GM19043 (cell line): ENCODE measurements at regions not wholly inside any gene's neighbourhood (a gene's known extent, or its start where the extent isn't known, plus 50 kb on each side); places are given as distances from the start of the nearest gene placed in this dataset.

Experiments
- ATAC-seq: cut with Tn5 transposase; IDR thresholded peaks from one replicate; pipeline ENCODE4 v1.9.1; 2021; ENCODE audit warnings: low read depth; ENCODE audit not compliant: unreplicated experiment

GRCh38 chr13:60798503-60798902 lies 401.5 kb downstream of the TDRD3 start:
- ATAC-seq, result no peak

- no peak for ATAC-seq
Measured at GRCh38 chr13:60797112-60797511, 400.1 kb downstream of the TDRD3 start.

DNA sequence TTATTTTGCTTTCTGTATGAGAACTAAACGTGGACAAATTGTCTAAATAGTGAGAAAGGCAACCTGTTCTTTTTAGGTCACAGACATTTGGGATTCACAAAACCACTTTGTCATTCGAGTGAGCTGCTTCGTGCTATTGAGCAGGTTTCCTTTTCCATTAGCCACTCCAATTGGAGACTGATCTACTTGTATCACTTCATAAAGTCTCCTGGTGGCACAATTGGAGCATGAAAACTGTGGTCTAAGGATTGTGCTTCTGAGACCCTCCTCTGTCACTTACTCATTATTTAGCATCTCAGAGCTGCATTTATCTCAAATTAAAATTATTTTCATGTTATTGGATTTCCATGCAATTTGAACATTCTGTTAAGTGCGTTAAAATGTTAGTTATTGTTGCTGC lies 397.7 kb downstream of the TDRD3 start:
- ATAC-seq, result no peak

GRCh38 chr13:60790620-60791019 lies 393.6 kb downstream of the TDRD3 start:
- no peak for ATAC-seq

GRCh38 chr13:60788156-60788829 lies 391.3 kb downstream of the TDRD3 start:
- ATAC-seq, result no peak

DNA sequence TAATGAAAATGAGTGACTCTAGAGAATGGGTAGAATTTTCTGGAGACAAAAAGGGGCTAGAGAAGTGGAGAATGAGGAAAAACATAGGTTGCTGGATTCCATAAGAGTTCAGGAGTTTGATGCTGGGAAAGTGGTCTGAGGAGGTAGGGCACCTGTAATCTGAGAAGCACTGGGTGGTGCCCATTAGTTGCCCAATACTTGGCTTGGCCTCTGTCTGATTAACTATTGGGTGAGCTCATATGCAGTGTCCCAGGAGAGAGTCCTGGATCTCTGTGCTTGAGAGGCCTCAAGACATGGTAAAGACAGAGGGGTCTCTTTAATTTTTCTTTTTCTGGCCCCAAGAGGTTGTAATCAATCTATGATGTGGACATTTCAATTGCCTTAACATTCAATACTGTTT lies 390.1 kb downstream of the TDRD3 start:
- ATAC-seq, result no peak

- no peak for ATAC-seq
Measured at GRCh38 chr13:60772726-60773125, 375.7 kb downstream of the TDRD3 start.

DNA sequence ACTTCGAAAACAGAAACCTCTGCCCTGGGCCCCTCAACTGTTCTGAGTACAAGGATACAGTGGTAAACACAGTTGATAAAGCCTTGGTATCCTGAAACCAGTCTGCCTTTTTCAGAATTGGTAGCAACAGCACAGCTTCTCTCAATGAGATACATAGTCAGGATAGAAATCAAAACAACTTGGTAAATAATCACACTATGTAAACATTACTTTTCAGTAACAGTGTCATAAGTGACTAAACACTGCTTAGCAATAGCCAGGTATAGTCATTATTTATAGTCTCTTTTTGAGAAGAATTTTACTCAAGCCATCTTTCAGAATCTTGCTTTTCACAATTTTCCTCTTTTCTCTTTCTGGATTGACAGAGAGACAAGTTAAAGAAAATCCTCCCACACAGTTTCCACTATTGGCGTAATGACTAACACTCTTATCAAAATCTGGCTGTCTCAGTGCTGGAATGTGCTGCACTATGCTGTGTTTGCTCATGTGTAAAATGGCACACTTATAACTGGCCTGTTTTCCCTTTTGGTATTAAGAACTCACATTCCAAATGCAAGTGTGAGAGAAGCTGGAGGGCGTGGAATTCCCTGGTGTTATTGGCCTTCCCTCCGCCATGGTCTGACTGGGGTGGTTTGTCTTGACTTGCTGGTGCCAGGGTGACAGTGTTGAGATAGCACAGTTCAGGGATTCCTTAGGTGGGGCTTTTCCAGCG lies 368.8 kb downstream of the TDRD3 start:
- no peak for ATAC-seq

DNA sequence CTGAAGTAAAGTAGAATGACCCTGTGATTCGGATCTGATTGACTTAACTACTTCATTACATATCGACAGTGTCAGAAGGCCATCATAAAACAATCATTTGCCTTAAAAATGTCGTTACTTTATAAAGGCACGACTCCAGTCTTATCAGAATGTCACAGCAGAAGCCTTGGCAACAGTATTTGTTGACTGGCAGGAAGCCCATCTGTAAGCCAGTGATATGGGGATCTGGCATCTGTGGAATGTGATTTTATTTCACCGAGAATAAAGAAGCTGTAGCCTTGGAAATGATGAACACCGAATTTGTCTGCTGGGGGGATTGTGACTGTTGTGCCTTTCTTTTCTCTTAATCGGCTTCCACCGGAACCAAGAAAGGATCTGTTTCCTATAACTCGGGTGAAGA lies 362.5 kb downstream of the TDRD3 start:
- ATAC-seq, result no peak

DNA sequence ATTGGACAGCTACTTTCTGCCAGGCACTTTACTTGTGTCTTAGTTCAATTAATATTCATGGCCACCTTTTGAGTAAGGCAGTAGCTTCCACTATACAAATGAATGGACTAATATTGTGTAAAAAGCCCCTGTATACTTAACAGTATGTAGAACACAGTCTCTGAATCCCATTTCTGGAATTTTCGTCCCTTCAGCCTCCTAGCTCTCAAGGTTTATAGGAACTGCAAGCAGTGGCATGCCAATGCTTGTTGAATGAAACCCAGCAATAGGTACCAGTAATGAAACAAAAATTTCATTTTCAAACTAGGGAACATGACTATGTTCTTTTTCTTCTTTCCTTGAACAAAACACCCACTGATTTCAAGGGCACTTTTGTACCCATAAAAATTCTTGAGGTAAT lies 361.6 kb downstream of the TDRD3 start:
- no peak for ATAC-seq

- no peak for ATAC-seq
Measured at GRCh38 chr13:60757501-60758215, 360.6 kb downstream of the TDRD3 start.

DNA sequence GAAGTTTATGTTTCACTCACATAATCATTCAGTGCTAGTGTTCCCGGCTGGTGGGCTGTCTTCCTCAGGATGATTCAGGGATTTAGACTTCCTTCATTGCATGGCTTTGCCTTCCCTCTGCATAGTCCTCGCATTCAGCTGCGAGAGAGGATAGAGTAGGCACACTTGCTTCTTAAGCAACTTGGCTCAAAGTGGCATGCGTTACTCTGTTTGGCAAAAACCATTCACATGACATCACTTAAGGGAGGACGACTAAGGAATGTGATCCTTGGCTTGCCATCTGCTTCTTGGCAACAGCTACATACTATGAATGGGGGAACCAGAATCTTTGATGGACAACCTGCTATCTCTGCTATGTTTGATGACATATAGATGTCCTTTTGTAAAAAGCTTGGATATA lies 359.3 kb downstream of the TDRD3 start:
- ATAC-seq, result no peak

GRCh38 chr13:60755380-60756163 lies 358.6 kb downstream of the TDRD3 start:
- no peak for ATAC-seq

- no peak for ATAC-seq
Measured at GRCh38 chr13:60754211-60755090, 357.4 kb downstream of the TDRD3 start.

DNA sequence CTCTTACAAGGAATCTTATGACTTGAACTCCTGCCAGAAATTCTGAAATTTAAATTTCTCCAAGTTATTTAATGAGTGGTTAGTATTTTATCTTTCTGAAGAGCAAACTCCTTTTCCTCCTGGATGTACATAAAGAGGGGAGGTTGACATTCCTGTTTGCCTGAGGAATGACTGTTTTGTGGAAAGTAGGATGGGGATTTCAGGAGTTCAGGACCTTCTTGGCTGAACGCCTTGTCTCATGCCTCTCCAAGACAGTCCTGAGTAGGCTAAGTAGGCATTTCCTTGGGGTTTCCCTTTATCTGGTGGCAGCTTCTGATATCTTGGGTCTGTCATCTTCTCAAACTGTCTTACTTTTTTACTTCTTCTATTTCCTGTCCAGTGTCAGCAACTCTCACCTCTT lies 356.6 kb downstream of the TDRD3 start:
- no peak for ATAC-seq

DNA sequence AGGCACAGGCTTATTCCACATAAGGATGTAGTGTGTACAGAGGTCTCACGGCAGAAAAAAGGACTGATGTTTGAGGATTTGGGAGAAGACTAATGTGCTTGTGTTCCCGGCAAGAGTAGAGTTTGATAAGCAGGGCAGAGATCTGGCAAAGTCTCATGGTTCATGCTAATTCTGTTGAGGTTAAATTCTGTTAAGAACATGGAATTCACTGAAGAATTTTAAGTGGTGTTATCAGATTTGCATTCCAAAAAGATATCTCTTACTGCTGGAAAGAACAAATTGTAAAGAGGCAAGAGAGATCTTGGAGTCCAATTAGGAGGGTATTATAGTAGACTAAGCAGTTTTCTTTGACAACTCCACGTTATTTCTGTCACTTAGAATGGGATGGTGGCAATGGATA lies 348.3 kb downstream of the TDRD3 start:
- ATAC-seq, result no peak

GRCh38 chr13:60733933-60734332 lies 336.9 kb downstream of the TDRD3 start:
- no peak for ATAC-seq

DNA sequence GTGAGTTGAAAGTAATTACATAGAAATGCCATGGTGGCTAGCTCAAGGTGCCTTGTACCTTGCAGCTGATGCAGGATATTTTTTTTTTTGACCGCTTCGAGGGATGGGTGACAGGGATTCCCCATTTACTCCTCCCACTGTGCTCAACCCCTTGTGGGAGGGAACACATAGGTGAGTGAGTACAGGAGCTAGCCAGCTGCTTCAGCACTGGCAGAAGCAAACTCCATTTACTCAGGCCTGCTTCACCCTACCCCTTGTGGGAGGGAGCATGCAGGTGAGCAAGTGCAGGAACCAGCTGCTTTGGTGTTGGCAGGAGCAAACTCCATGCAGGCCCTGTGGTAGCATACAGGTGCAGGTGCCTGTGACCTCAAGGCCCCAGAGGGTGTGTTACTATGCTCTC lies 330.1 kb downstream of the TDRD3 start:
- no peak for ATAC-seq

GRCh38 chr13:60721063-60721462 lies 324.0 kb downstream of the TDRD3 start:
- no peak for ATAC-seq

DNA sequence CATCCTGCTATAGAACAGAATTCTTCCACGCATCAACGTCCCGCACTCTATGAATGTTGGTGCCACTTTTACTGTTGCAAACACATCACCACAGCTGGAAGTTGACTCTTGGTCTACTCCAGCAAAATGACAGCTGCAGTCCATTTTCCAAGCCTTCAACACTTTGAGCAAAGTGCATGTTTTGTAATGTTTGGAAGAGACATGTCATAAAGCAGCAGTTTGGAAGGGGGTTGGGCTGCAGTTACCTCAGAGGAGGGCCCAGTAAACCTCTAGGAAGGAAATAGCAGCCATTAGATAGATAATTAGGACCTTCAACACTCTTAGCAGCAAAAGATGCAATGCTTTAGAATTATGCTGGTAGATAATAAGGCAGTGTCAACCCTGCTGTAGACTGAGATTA lies 323.6 kb downstream of the TDRD3 start:
- no peak for ATAC-seq
